Suprapubic skin (tissue), 4 donors: ENCODE measurements at regions not wholly inside any gene's neighbourhood (a gene's known extent, or its start where the extent isn't known, plus 50 kb on each side); places are given as distances from the start of the nearest gene placed in this dataset.

Experiments used
- DNase-seq, 2 donors: peaks; one replicate each; pipeline ENCODE4 v3.0.0-alpha.2; 2019; ENCODE audit warnings: low spot score in 2 of 2
- H3K27ac ChIP-seq: fragments of 200-600 bp; sonication (generic); one replicate; pipeline ENCODE4 v1.5.1; 2019
- H3K27me3 ChIP-seq: fragments of 200-600 bp; sonication (generic); one replicate; pipeline ENCODE4 v1.5.1; 2019
- H3K36me3 ChIP-seq: fragments of 200-600 bp; sonication (generic); one replicate; pipeline ENCODE4 v1.5.1; 2019
- H3K4me1 ChIP-seq: fragments of 200-600 bp; sonication (generic); one replicate; pipeline ENCODE4 v1.5.1; 2019
- H3K4me3 ChIP-seq: fragments of 200-600 bp; sonication (generic); one replicate; pipeline ENCODE4 v1.5.1; 2019; ENCODE audit warnings: mild to moderate bottlenecking
- H3K9me3 ChIP-seq: fragments of 200-600 bp; sonication (generic); one replicate; pipeline ENCODE4 v1.5.1; 2019
- CTCF ChIP-seq, 2 donors: fragments of 200-600 bp in 1 of 2; fragments of 450-650 bp in 1 of 2; sonication (generic) in 1 of 2; IDR thresholded peaks; one replicate each; pipeline ENCODE4 v1.5.1; 2016 to 2019; ENCODE audit warnings: antibody characterized with exemption in 2 of 2, mild to moderate bottlenecking in 1 of 2, moderate library complexity in 1 of 2
- EP300 ChIP-seq: sonication (generic); formaldehyde crosslinking; IDR thresholded peaks from one replicate; pipeline ENCODE4 v1.6.1; 2017; ENCODE audit warnings: antibody characterized with exemption
- POLR2A ChIP-seq, 2 donors: fragments of 450-650 bp; IDR thresholded peaks; one replicate each; pipeline ENCODE4 v1.6.1; 2017; ENCODE audit warnings: antibody characterized with exemption in 2 of 2, mild to moderate bottlenecking in 2 of 2, moderate library complexity in 2 of 2
- POLR2AphosphoS5 ChIP-seq, 3 donors: sonication (generic); formaldehyde crosslinking; IDR thresholded peaks; one replicate each; pipeline ENCODE4 v1.6.1; 2017; ENCODE audit warnings: antibody characterized with exemption in 3 of 3
- WGBS: methylation state at CpG from one replicate; pipeline ENCODE4 v1.1.5; 2018; 5-methylcytosine and 5-hydroxymethylcytosine counted together

GRCh38 chr2:176959614-176960013 is 253.0 kb upstream of the HNRNPA3 start:
- WGBS = 63% methylated on average over 3 of the region's 3 CpGs
- TF ChIP-seq POLR2A (IDR thresholded peaks at IDR 0.05) (no peak), EP300 (no peak), POLR2AphosphoS5 (IDR thresholded peaks at IDR 0.05) (no peak), CTCF (IDR thresholded peaks at IDR 0.05) (no peak)
- Histone ChIP-seq H3K4me3 (no peak overlapping the region), H3K9me3 (no peaks in the 10 kb centered on the region), H3K27me3 (peaks cover 5% of the 10 kb centered on the region), H3K4me1 (no peaks in the 10 kb centered on the region), H3K36me3 (no peaks in the 10 kb centered on the region), H3K27ac (no peak overlapping the region)
- DNase-seq = no peak

- 43% methylated on average over 2 of the region's 2 CpGs for WGBS
- TF ChIP-seq POLR2A (IDR thresholded peaks at IDR 0.05) (no peak), POLR2AphosphoS5 (IDR thresholded peaks at IDR 0.05) (no peak), CTCF (IDR thresholded peaks at IDR 0.05) (no peak), EP300 (no peak)
- Histone ChIP-seq H3K9me3 (no peaks in the 10 kb centered on the region), H3K27me3 (peaks cover 5% of the 10 kb centered on the region), H3K27ac (no peak overlapping the region), H3K4me3 (no peak overlapping the region), H3K36me3 (no peaks in the 10 kb centered on the region), H3K4me1 (no peaks in the 10 kb centered on the region)
- no peak for DNase-seq
Measured at GRCh38 chr2:176960061-176960460, 252.5 kb upstream of the HNRNPA3 start.

DNA sequence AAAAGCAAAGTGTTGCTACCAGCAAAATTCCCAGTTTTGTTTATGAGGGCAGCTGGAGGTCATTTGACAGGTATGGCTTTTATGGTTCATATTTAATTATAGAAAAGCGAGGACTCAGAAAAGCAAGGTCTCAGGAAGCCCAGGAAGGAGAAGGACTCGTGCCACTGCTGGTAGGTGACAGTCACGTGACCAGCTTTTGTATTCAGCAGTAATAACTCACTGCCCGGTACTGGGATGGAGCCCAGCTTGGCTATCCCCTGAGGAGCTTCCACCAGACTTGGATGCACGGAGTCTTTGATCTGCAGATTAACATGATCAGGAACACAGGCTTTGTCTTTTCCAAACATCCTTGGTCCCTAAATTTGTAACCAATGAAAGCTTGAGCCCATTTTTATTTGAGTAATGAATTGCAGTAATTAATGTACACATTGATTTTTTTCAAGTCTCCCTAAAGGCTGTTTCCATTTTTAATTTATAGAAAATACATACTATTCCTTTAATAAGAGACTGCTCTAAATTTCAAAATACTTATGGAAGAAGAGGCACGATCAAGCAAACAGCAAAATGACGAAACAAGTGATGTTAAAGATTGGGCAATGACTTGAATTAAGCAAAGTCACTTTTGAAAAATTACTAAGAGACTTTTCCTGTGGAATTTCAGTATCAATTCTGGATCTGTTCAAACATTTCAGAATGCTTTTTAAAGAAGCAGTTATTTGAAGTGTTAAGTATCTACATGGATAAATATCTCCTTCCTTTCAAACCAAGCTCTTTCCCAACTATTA is 251.7 kb upstream of the HNRNPA3 start:
- Histone ChIP-seq H3K27me3 (peaks cover 1% of the 10 kb centered on the region), H3K4me3 (no peak overlapping the region), H3K9me3 (no peaks in the 10 kb centered on the region), H3K27ac (no peak overlapping the region), H3K36me3 (no peaks in the 10 kb centered on the region), H3K4me1 (no peaks in the 10 kb centered on the region)
- WGBS = 32% methylated on average over 7 of the region's 7 CpGs
- TF ChIP-seq EP300 = no peak
- no peak for TF ChIP-seq CTCF (IDR thresholded peaks at IDR 0.05)
- TF ChIP-seq POLR2A (IDR thresholded peaks at IDR 0.05) = no peak
- no peak for TF ChIP-seq POLR2AphosphoS5 (IDR thresholded peaks at IDR 0.05)
- no peak for DNase-seq

DNA sequence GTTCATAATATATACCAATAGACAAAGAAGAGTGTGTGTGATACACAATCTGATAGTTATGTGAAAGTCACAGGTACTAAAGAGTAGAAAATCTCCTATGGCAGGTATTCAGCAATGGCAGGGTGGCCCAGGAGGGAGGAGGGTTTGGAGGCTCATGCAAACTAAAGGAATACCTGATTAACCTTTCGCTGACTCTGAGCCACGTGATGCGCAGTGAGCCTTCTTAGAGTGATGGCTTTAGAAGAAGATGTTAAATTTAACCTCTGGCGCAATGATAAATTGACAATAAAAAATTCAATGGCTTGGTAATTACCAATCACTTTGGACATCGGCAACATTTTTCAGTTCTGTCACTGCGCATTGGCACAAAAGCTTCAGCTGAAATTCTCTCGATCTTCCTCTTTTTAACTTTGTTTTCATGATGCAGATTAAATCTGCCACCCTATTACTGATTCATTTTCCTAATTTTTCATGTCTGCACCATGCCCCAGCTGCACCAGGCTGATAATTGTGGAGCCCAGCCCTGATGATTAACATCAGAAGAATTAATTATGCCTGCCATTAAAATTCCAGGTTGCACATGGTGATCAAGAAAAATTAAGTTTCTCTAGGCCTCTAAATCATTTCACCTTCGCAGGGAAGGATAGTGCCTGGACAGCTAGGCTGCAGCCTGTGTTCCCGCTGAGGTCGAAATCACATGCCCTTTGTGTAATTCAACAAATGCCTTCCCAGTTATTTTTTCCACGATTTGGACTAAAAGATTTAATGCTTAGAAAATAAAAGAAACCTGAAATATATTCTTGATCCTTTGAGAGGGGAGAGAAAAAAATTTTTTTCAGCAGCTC is 250.6 kb upstream of the HNRNPA3 start:
- WGBS = 65% methylated on average over 11 of the region's 11 CpGs
- H3K9me3 ChIP-seq = no peaks in the 10 kb centered on the region
- H3K27ac ChIP-seq = no peak overlapping the region
- H3K36me3 ChIP-seq = no peaks in the 10 kb centered on the region
- H3K27me3 ChIP-seq = no peaks in the 10 kb centered on the region
- no peaks in the 10 kb centered on the region for H3K4me1 ChIP-seq
- DNase-seq = no peak
- TF ChIP-seq POLR2AphosphoS5 (IDR thresholded peaks at IDR 0.05) (no peak), CTCF (IDR thresholded peaks at IDR 0.05) (no peak), EP300 (no peak), POLR2A (IDR thresholded peaks at IDR 0.05) (no peak)
- no peak overlapping the region for H3K4me3 ChIP-seq
